ENCODE measurements at regions not wholly inside any gene's neighbourhood (a gene's known extent, or its start where the extent isn't known, plus 50 kb on each side); places are given as distances from the start of the nearest gene placed in this dataset.

DNA sequence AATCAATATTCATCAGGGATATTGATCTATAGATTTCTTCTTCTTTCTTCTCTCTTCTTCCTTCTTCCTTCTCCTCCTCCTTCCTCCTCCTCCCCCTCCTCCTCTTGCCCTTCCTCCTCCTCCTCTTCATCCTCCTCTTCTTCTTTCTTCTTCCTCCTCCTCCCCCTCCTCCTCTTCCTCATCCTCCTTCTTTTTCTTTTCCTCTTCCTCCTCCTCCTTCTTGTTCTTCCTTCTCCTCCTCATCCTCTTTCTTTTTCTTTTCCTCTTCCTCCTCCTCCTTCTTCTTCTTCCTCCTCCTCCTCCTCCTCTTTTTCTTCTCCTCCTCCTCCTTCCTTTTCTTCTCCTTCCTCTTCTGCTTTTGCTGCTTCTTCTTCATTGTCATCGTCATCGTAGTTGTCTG lies 52.4 kb upstream of the SERINC1 start:
- DNase-seq: no peak

DNA sequence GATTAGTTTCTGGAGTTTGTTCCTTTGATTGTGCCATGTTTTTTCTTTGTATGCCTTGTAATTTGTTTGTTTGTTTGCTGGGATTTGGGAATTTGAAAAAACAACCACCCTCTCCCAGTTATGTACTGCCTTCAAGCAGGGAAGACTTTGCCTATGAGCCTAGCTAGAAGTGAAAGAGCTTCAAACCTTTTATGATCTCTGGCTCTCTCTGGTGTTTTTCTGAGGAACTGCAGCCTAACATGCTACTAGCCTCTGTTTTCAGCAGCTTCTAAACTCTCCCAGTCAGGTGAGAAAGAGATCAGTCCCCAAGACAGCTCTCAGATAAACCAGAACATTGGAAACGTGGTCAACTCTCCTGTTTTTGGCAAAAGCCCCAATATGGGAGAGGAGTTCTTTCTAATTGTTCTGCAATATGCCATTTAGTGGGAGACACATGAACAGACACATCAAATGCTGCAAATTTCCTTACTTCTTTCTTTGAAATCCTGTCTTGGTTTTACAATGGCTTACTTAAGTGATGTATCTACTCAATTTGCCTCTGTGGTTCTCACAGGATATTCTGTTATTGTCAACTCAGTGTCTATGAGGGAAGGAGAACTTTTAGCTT lies 58.9 kb upstream of the SERINC1 start:
- peak; percentile 31 to 74 for DNase-seq

DNA sequence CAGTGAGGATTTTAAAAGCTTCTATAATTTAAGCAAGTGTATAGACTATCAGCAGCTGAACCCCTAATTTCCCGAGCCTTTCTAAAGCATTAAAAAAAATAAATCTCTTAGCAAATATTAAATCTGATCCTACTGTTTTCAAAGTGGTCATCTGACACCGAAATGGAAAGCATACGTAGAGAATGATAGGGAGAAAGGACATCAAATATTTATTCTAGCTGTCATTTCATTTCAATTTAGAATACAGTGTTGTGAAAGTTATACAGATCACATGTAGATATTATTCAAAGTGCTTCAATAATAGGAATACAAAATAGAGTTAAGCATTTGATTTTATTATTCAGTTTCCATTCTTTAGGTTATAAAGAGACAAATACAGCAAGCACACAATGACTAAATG lies 61.9 kb upstream of the PKIB start:
- no peak for DNase-seq

DNA sequence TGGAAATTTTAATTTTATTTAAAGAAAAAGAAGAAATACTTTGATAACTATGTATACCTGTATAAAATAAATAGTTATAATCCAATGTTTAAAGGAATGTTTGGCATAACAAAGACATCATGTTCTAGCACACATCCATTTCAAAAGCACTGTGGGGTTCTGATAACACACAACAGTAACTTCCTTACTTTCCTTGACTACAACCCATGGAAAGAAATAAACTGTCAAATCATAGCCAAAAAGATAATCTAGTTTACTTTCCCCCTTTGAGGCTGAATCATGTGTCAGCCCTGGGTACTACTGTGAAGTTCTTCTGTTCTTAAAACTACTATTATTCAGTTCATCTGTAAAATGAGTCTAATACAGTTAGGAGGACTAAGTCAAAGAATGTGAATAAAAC lies 61.4 kb upstream of the PKIB start:
- DNase-seq: no peak

DNA sequence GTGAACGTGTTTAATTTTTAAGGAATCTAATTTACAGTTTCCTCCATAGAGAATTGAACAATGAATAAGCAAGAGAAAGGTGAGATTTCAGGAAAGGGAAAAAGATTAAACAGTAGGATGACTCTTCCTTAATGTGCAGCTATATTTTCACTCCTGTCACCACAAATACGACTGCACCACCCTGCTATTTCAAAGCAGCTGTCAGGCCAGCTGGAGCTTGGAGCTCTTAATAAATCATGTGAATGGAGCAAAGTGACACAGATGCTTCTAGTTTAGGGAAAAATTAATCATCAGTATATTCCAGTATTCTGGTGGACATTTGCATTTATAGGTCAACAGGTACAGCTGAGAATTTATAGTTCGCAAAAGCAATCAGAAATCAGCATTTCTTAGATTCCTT lies 56.5 kb upstream of the PKIB start:
- DNase-seq: peak in 1 of 2 experiments; percentile 34

DNA sequence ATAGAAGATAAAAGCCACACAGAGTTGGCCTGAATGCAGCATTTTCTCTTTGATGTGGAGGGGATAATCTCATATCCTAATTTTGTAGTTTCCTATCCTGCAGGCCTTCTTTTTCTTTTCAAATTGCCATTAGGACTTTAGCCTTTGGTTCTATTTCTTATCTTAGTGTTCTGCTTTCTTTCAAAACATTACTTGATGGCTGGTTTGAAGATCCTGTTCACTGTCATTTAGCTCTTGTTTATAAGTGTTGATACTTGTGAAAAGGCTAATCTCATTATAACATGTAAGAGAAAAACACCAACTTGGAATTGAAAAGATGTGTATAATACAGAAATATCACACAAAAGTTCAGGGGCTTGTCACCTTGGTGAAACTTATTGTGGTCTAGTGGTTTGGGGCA lies 54.6 kb upstream of the PKIB start:
- no peak for DNase-seq

DNA sequence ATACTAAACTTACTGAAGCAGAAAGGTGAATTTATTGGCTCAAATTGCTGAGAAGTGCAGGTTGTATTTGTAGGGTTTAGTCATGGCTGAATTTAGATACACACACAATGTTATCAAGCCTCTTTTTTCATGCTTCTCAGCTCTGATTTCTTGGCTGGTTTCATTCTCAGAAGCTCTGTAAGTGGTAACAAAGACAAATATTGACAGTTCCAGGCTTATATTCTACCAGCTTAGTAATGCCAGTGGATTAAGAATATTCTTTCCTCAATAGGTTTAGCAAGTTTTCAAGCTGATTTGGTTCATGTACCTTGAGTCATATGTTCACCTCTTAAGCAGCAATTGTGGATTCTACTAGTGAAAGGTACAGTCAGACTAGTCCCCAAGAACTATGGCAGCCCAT lies 52.1 kb upstream of the PKIB start:
- DNase-seq: no peak
